ENCODE measurements at regions not wholly inside any gene's neighbourhood (a gene's known extent, or its start where the extent isn't known, plus 50 kb on each side); places are given as distances from the start of the nearest gene placed in this dataset.

DNA sequence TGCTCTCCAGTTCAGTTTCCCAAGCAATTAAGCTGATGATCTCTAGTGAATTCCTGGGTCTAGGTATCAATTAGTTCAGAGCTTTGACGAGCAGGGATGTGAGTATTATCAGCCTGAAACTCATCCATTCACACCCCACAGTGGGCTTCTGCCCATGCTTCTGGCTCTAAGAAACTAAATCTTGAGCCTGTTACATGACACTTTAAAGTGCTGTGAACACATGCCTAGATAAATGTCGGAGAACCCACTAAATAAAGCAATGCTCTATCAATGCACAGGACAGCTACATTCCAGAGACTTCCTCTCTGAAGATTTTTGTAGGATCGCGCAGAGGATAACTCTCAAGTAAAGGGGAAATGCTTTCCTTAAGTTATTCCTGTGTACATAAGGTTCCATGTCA is 356.5 kb upstream of the TNP1 start:
- Histone ChIP-seq H4K20me1 (ENCODE audit: control insufficient read depth, insufficient read depth, low read depth, low read length) (peaks cover 5% of the 10 kb centered on the region; the same call in 1 of the 2 replicates), H3K9me2 (replicated peaks; ENCODE audit: control insufficient read depth, low read length) (no peaks in the 10 kb centered on the region), H3F3A (ENCODE audit: control insufficient read depth, insufficient read depth) (no peaks in the 10 kb centered on the region), H3K27me3 (ENCODE audit: control insufficient read depth, low read length) (peaks cover 71% of the 10 kb centered on the region), H3K4me1 (ENCODE audit: control insufficient read depth, low read length) (no peaks in the 10 kb centered on the region), H3K79me2 (ENCODE audit: control insufficient read depth, low read length) (no peaks in the 10 kb centered on the region), H3K36me3 (ENCODE audit: control insufficient read depth, low read length) (no peaks in the 10 kb centered on the region), H3K4me3 (ENCODE audit: low read length) (no peak overlapping the region), H3K9me3 (ENCODE audit: control insufficient read depth, insufficient read depth, low read length) (0 out of 2 replicates have a peak, but pooled peaks cover under 1% of the 10 kb centered on the region), H3K27ac (ENCODE audit: low read depth, low read length) (no peak overlapping the region), H3K4me2 (ENCODE audit: low read length) (no peak overlapping the region)
- TF ChIP-seq, protein P1, sequence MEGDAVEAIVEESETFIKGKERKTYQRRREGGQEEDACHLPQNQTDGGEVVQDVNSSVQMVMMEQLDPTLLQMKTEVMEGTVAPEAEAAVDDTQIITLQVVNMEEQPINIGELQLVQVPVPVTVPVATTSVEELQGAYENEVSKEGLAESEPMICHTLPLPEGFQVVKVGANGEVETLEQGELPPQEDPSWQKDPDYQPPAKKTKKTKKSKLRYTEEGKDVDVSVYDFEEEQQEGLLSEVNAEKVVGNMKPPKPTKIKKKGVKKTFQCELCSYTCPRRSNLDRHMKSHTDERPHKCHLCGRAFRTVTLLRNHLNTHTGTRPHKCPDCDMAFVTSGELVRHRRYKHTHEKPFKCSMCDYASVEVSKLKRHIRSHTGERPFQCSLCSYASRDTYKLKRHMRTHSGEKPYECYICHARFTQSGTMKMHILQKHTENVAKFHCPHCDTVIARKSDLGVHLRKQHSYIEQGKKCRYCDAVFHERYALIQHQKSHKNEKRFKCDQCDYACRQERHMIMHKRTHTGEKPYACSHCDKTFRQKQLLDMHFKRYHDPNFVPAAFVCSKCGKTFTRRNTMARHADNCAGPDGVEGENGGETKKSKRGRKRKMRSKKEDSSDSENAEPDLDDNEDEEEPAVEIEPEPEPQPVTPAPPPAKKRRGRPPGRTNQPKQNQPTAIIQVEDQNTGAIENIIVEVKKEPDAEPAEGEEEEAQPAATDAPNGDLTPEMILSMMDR (IDR thresholded peaks at IDR 0.05; ENCODE audit: low read depth, low read length, poor library complexity, severe bottlenecking): no peak
- no peak for TF ChIP-seq EZH2phosphoT487 (IDR thresholded peaks at IDR 0.05; ENCODE audit: borderline replicate concordance, low read length)

DNA sequence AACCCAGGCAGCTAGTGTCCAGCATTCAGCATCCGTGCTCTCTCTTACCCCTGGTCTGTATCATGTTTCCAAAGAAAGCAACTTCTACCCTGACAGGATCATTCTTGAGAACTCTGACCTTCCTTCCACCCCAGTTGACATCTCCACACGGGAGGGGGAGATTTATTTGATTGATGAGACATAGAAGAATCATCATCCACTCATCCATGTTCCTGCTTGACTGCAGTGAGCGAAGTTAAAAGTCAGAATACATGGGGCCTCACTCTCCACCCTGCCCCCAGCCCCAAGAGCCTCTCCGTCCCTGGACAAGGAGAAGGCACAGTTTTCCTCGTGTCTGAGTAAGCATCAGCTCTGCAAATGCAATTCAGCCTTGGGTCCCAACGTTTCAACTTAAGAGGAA is 356.0 kb upstream of the TNP1 start:
- Histone ChIP-seq H3K79me2 (ENCODE audit: control insufficient read depth, low read length) (no peaks in the 10 kb centered on the region), H3K27me3 (ENCODE audit: control insufficient read depth, low read length) (peaks cover 69% of the 10 kb centered on the region), H3K9me3 (ENCODE audit: control insufficient read depth, insufficient read depth, low read length) (no peaks in the 10 kb centered on the region), H3K4me1 (ENCODE audit: control insufficient read depth, low read length) (no peaks in the 10 kb centered on the region), H3K4me2 (ENCODE audit: low read length) (no peak overlapping the region), H4K20me1 (ENCODE audit: control insufficient read depth, insufficient read depth, low read depth, low read length) (peaks cover 5% of the 10 kb centered on the region; the same call in 1 of the 2 replicates), H3K27ac (ENCODE audit: low read depth, low read length) (no peak overlapping the region), H3K9me2 (replicated peaks; ENCODE audit: control insufficient read depth, low read length) (no peaks in the 10 kb centered on the region), H3K36me3 (ENCODE audit: control insufficient read depth, low read length) (no peaks in the 10 kb centered on the region), H3K4me3 (ENCODE audit: low read length) (no peak overlapping the region), H3F3A (ENCODE audit: control insufficient read depth, insufficient read depth) (no peaks in the 10 kb centered on the region)
- TF ChIP-seq EZH2phosphoT487 (IDR thresholded peaks at IDR 0.05; ENCODE audit: borderline replicate concordance, low read length): no peak
- TF ChIP-seq, protein P1 (IDR thresholded peaks at IDR 0.05; ENCODE audit: low read depth, low read length, poor library complexity, severe bottlenecking): no peak

DNA sequence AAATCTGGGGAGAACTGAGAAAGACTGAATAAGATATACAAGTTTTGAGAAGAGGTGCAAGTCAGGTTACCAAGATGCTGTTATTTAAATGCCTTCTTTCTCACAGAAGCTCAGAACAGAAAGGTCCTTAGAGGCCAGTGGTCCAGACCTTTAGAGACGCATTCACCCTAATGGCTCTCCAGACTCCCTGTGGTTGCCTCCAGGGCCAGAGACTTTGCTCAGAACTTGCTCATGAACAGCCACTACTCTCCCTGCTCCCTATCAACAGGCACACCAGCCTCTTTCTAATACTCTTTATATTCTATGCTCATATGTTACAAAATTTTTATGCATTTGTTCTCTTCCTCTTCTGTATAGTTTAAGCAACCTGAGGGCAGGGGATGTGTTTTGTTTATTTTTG is 349.0 kb upstream of the TNP1 start:
- Histone ChIP-seq H3K9me2 (replicated peaks; ENCODE audit: control insufficient read depth, low read length) (no peaks in the 10 kb centered on the region), H3K4me2 (ENCODE audit: low read length) (no peak overlapping the region), H3K79me2 (ENCODE audit: control insufficient read depth, low read length) (no peaks in the 10 kb centered on the region), H4K20me1 (ENCODE audit: control insufficient read depth, insufficient read depth, low read depth, low read length) (no peaks in the 10 kb centered on the region), H3K36me3 (ENCODE audit: control insufficient read depth, low read length) (no peaks in the 10 kb centered on the region), H3F3A (ENCODE audit: control insufficient read depth, insufficient read depth) (no peaks in the 10 kb centered on the region), H3K27me3 (ENCODE audit: control insufficient read depth, low read length) (peaks cover 28% of the 10 kb centered on the region), H3K4me3 (ENCODE audit: low read length) (no peak overlapping the region), H3K27ac (ENCODE audit: low read depth, low read length) (no peak overlapping the region), H3K4me1 (ENCODE audit: control insufficient read depth, low read length) (no peaks in the 10 kb centered on the region), H3K9me3 (ENCODE audit: control insufficient read depth, insufficient read depth, low read length) (no peaks in the 10 kb centered on the region)
- TF ChIP-seq, protein P1 (IDR thresholded peaks at IDR 0.05; ENCODE audit: low read depth, low read length, poor library complexity, severe bottlenecking): no peak
- no peak for TF ChIP-seq EZH2phosphoT487 (IDR thresholded peaks at IDR 0.05; ENCODE audit: borderline replicate concordance, low read length)

DNA sequence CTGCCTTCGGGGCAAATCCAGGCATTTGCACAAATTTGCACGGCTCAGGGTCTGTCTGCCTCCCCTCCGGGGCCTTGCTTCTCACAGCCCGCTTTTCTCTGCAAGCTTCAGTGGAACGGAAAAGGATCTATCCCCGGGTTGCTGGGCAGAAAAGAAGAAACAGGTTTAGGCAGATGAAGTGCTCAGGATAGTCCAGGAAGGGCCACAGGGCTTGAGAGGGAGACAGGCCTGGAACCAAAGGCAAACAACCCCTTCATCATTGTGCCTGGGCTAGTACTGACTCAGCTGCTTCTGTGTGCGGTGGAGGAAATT is 347.8 kb upstream of the TNP1 start:
- Histone ChIP-seq H3K9me2 (replicated peaks; ENCODE audit: control insufficient read depth, low read length) (no peaks in the 10 kb centered on the region), H3K4me2 (ENCODE audit: low read length) (no peak overlapping the region), H3K4me1 (ENCODE audit: control insufficient read depth, low read length) (no peaks in the 10 kb centered on the region), H3K27me3 (ENCODE audit: control insufficient read depth, low read length) (peaks cover 28% of the 10 kb centered on the region), H3K36me3 (ENCODE audit: control insufficient read depth, low read length) (no peaks in the 10 kb centered on the region), H3K4me3 (ENCODE audit: low read length) (no peak overlapping the region), H3K9me3 (ENCODE audit: control insufficient read depth, insufficient read depth, low read length) (no peaks in the 10 kb centered on the region), H3F3A (ENCODE audit: control insufficient read depth, insufficient read depth) (no peaks in the 10 kb centered on the region), H4K20me1 (ENCODE audit: control insufficient read depth, insufficient read depth, low read depth, low read length) (no peaks in the 10 kb centered on the region), H3K79me2 (ENCODE audit: control insufficient read depth, low read length) (no peaks in the 10 kb centered on the region), H3K27ac (ENCODE audit: low read depth, low read length) (no peak overlapping the region)
- TF ChIP-seq, protein P1 (IDR thresholded peaks at IDR 0.05; ENCODE audit: low read depth, low read length, poor library complexity, severe bottlenecking): no peak
- TF ChIP-seq EZH2phosphoT487 (IDR thresholded peaks at IDR 0.05; ENCODE audit: borderline replicate concordance, low read length): no peak

All from DOHH2 (cell line).